GM23248 (cell line): ENCODE measurements at regions not wholly inside any gene's neighbourhood (a gene's known extent, or its start where the extent isn't known, plus 50 kb on each side); places are given as distances from the start of the nearest gene placed in this dataset.

Experiments used
- EZH2 ChIP-seq: fragments of 200-600 bp; sonication (generic); IDR thresholded peaks from 2 replicates; pipeline ENCODE4 v1.6.1; 2018; ENCODE audit warnings: antibody characterized with exemption, mild to moderate bottlenecking; ENCODE audit not compliant: insufficient read depth, poor library complexity, severe bottlenecking
- EZH2phosphoT487 ChIP-seq: fragments of 200-600 bp; sonication (generic); IDR thresholded peaks from 2 replicates; pipeline ENCODE4 v1.6.1; 2018; ENCODE audit warnings: antibody characterized with exemption, moderate library complexity, mild to moderate bottlenecking, low read depth; ENCODE audit not compliant: insufficient read depth

DNA sequence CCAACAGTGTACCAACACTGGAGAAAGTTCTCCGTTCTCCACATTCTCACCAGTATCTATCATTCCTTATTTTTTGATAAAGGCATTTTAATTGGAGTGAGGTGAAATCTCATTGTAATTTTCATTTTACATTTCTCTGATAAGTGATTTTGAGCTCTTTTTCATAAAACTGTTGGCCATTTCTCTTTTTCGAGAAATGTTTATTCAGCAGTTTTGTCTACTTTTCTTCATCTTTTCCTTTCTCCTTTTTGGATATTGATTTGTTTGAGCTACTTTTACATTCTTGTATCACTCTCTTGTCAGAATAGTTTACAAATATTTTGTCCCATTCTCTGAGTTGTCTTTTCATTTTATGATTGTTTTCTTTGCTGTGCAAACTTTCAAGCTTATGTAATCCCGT lies 555.2 kb downstream of the COL12A1 start:
- no peak for TF ChIP-seq EZH2phosphoT487
- TF ChIP-seq EZH2, result no peak
